Smooth muscle cell (in vitro differentiated cells): ENCODE measurements at regions not wholly inside any gene's neighbourhood (a gene's known extent, or its start where the extent isn't known, plus 50 kb on each side); places are given as distances from the start of the nearest gene placed in this dataset.

ENCODE experiments used
- DNase-seq: peaks from one replicate; lab custom pipeline; 2025; ENCODE audit not compliant: unreplicated experiment; lab: John Stamatoyannopoulos, UW
- H2AFZ ChIP-seq: fragments of 200-600 bp; sonication (generic); 2 replicates; pipeline ENCODE4 v1.6.0; 2016; ENCODE audit warnings: antibody characterized with exemption, low read depth, mild to moderate bottlenecking
- H3F3A ChIP-seq: fragments of 200-600 bp; sonication (generic); 2 replicates; pipeline ENCODE4 v1.6.0; 2017; ENCODE audit warnings: antibody characterized with exemption, low read depth
- H3K27ac ChIP-seq: fragments of 200-600 bp; sonication (generic); 2 replicates; pipeline ENCODE4 v1.5.1; 2016; ENCODE audit warnings: low read depth, mild to moderate bottlenecking
- H3K27me3 ChIP-seq: fragments of 200-600 bp; sonication (generic); 2 replicates; pipeline ENCODE4 v1.6.1; 2016; ENCODE audit warnings: low read depth, mild to moderate bottlenecking
- H3K36me3 ChIP-seq: fragments of 200-600 bp; sonication (generic); 2 replicates; pipeline ENCODE4 v1.5.1; 2016; ENCODE audit warnings: low read depth
- H3K4me1 ChIP-seq: fragments of 200-600 bp; sonication (generic); 2 replicates; pipeline ENCODE4 v1.5.1; 2016; ENCODE audit warnings: low read depth
- H3K4me2 ChIP-seq: fragments of 200-600 bp; sonication (generic); 2 replicates; pipeline ENCODE4 v1.6.0; 2016; ENCODE audit warnings: mild to moderate bottlenecking
- H3K4me3 ChIP-seq: fragments of 200-600 bp; sonication (generic); 2 replicates; pipeline ENCODE4 v1.5.1; 2016; ENCODE audit warnings: mild to moderate bottlenecking
- H3K79me2 ChIP-seq: fragments of 200-600 bp; sonication (generic); 2 replicates; pipeline ENCODE4 v1.6.0; 2016; ENCODE audit warnings: low read depth, mild to moderate bottlenecking
- H3K9ac ChIP-seq: fragments of 200-600 bp; sonication (generic); 2 replicates; pipeline ENCODE4 v1.6.0; 2016; ENCODE audit warnings: low read depth
- H3K9me3 ChIP-seq: fragments of 200-600 bp; sonication (generic); replicated peaks from 2 replicates; pipeline ENCODE4 v1.5.1; 2016; ENCODE audit warnings: low read depth
- H4K20me1 ChIP-seq: fragments of 200-600 bp; sonication (generic); 2 replicates; pipeline ENCODE4 v1.6.0; 2016; ENCODE audit warnings: low read depth
- WGBS: methylation state at CpG from one replicate; pipeline ENCODE4 v1.1.7; 2016; ENCODE audit warnings: low lambda C conversion rate; 5-methylcytosine and 5-hydroxymethylcytosine counted together
- TF ChIP-seq, protein P1 (sequence below): fragments of 200-600 bp; sonication (generic); IDR thresholded peaks from 2 replicates; pipeline ENCODE4 v1.5.1; 2017; ENCODE audit warnings: borderline replicate concordance, mild to moderate bottlenecking, antibody characterized with exemption; ENCODE audit not compliant: insufficient read depth, poor library complexity, severe bottlenecking

DNA sequence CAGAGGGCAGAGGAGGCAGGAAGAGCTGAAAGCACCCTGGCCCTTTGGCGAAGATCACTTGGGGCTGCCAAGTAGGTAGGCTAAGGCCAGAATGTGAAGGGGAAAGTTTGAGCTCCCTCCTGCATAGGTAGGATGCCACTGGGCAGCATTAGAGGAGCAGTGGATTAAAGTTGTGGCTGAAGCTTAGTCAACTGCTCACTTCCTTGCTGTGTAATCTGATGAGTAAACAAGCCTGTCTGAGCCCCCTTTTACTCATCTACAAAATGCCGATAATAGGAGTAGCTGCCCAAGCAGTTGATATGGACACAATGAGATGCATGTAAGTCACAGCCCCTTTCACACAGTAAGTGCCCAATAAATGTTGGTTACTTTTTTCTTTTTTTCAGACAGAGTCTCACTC lies 216.4 kb downstream of the MN1 start:
- no peaks in the 10 kb centered on the region for H4K20me1 ChIP-seq
- TF ChIP-seq, protein P1, sequence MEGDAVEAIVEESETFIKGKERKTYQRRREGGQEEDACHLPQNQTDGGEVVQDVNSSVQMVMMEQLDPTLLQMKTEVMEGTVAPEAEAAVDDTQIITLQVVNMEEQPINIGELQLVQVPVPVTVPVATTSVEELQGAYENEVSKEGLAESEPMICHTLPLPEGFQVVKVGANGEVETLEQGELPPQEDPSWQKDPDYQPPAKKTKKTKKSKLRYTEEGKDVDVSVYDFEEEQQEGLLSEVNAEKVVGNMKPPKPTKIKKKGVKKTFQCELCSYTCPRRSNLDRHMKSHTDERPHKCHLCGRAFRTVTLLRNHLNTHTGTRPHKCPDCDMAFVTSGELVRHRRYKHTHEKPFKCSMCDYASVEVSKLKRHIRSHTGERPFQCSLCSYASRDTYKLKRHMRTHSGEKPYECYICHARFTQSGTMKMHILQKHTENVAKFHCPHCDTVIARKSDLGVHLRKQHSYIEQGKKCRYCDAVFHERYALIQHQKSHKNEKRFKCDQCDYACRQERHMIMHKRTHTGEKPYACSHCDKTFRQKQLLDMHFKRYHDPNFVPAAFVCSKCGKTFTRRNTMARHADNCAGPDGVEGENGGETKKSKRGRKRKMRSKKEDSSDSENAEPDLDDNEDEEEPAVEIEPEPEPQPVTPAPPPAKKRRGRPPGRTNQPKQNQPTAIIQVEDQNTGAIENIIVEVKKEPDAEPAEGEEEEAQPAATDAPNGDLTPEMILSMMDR: no peak
- WGBS: 56% methylated on average over 2 of the region's 2 CpGs

DNA sequence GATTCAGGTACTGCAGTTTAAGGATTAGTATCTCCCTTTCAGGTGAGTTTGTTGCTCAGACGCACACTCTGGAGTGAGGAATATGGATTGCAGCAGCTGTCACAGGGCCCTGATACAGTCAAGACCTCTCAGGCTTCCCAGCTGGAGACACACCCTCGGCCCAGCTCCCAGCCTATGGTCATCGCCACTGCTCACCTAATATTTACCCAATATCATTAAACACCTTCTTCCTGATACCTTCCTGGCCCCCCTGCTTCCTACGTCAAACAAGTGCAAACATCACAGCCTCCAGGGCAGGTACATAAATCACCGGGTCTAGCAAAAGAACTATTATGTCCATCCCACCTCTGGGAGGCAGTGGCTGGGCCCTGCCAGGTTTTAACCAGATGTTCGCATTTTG lies 213.3 kb downstream of the MN1 start:
- DNase-seq: no peak
- Histone ChIP-seq H3K79me2 (no peaks in the 10 kb centered on the region), H4K20me1 (no peaks in the 10 kb centered on the region), H3K9me3 (no peaks in the 10 kb centered on the region), H2AFZ (no peak overlapping the region), H3K36me3 (no peaks in the 10 kb centered on the region), H3F3A (no peaks in the 10 kb centered on the region), H3K4me3 (no peak overlapping the region), H3K27ac (no peak overlapping the region), H3K27me3 (no peaks in the 10 kb centered on the region), H3K4me2 (no peak overlapping the region), H3K9ac (no peak overlapping the region), H3K4me1 (no peaks in the 10 kb centered on the region)
- TF ChIP-seq, protein P1: no peak
- WGBS: 86% methylated on average over 6 of the region's 6 CpGs

More for the DNA sequence above, 216.4 kb downstream of the MN1 start:
- no peaks in the 10 kb centered on the region for H3K36me3 ChIP-seq
- no peaks in the 10 kb centered on the region for H3K79me2 ChIP-seq
- no peak overlapping the region for H3K4me3 ChIP-seq
- H3K9ac ChIP-seq: no peak overlapping the region
- no peaks in the 10 kb centered on the region for H3F3A ChIP-seq
- no peaks in the 10 kb centered on the region for H3K9me3 ChIP-seq
- no peak overlapping the region for H3K4me2 ChIP-seq
- H3K4me1 ChIP-seq: no peaks in the 10 kb centered on the region
- H3K27ac ChIP-seq: no peak overlapping the region
- no peak for DNase-seq
- no peak overlapping the region for H2AFZ ChIP-seq
- no peaks in the 10 kb centered on the region for H3K27me3 ChIP-seq

DNA sequence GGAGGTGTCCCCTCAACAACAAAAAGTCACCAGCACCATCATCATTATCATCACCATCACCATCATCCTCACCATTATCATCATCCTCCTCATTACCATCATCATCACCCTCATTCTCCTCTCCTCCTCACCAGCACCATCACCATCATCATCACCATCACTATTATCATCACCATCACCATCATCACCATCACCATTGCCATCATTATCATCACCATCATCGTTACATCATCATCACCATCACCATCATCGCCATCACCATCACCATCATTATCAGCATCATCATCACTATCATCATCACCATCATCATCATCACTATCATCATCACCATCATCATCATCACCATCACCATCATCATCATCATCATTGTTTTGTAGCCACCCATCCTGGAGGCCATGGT lies 212.6 kb downstream of the MN1 start:
- Histone ChIP-seq H3K4me3 (no peak overlapping the region), H3K36me3 (no peaks in the 10 kb centered on the region), H3K4me1 (no peaks in the 10 kb centered on the region), H3K4me2 (no peak overlapping the region), H3K79me2 (no peaks in the 10 kb centered on the region), H3K9me3 (no peaks in the 10 kb centered on the region), H3K27me3 (no peaks in the 10 kb centered on the region), H3K27ac (no peak overlapping the region), H3F3A (no peaks in the 10 kb centered on the region), H3K9ac (no peak overlapping the region), H4K20me1 (no peaks in the 10 kb centered on the region), H2AFZ (no peak overlapping the region)
- no peak for DNase-seq
- WGBS: 100% methylated on average over 2 of the region's 2 CpGs
- TF ChIP-seq, protein P1: no peak

DNA sequence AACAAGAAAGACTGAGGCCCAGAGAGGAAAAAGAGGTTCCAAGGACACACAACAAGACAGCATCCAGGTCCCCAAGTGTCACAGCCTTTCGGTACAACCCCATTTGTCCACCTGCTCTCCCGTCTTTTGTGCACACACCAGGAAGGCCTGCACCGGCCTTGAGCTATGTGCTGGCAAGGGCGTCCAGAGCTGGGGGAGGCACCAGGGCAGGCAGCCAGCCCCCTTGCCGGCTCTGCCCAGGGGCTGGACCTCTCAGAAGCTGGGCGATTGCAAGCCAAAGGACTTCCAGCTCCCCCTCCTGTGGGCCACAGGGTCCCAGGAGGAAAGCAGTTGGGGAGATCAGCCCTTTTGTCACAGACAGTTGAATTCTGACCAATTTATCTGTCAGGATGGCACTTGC lies 210.5 kb downstream of the MN1 start:
- no peaks in the 10 kb centered on the region for H3K79me2 ChIP-seq
- no peaks in the 10 kb centered on the region for H3K27me3 ChIP-seq
- no peak for DNase-seq
- WGBS: 85% methylated on average over 6 of the region's 6 CpGs
- no peak overlapping the region for H3K9ac ChIP-seq
- no peaks in the 10 kb centered on the region for H3K4me1 ChIP-seq
- H3K4me3 ChIP-seq: no peak overlapping the region
- H2AFZ ChIP-seq: no peak overlapping the region
- no peaks in the 10 kb centered on the region for H3F3A ChIP-seq
- TF ChIP-seq, protein P1: no peak
- no peaks in the 10 kb centered on the region for H3K9me3 ChIP-seq
- no peak overlapping the region for H3K27ac ChIP-seq
- H3K4me2 ChIP-seq: no peak overlapping the region
- H3K36me3 ChIP-seq: no peaks in the 10 kb centered on the region
- H4K20me1 ChIP-seq: no peaks in the 10 kb centered on the region
